CD14-positive monocyte (primary cell): ENCODE measurements at regions not wholly inside any gene's neighbourhood (a gene's known extent, or its start where the extent isn't known, plus 50 kb on each side); places are given as distances from the start of the nearest gene placed in this dataset.

Source experiments
- DNase-seq, 3 donors: peaks; one replicate each; pipeline ENCODE4 v3.0.0-alpha.2; 2011 to 2022
- H2AFZ ChIP-seq: 2 replicates; pipeline ENCODE4 v1.6.0; 2012; ENCODE audit warnings: mild to moderate bottlenecking, low read depth, low read length, inconsistent platforms; ENCODE audit not compliant: insufficient read depth, poor library complexity, severe bottlenecking
- H3K27ac ChIP-seq, 2 donors: 1 replicate in 1 of 2; 2 replicates in 1 of 2; pipeline ENCODE4 v1.5.1; 2012 to 2013; ENCODE audit warnings: low read length in 2 of 2, control low read depth in 1 of 2, inconsistent platforms in 1 of 2, low read depth in 1 of 2, mild to moderate bottlenecking in 1 of 2
- H3K27me3 ChIP-seq, 2 donors: one replicate each; pipeline versions ENCODE4 v1.6.0 to v1.6.1; 2011 to 2013; ENCODE audit warnings: low read length in 2 of 2; ENCODE audit not compliant: control insufficient read depth in 2 of 2, insufficient read depth in 2 of 2
- H3K36me3 ChIP-seq, 2 donors: replicated peaks in 1 of 2; 1 replicate in 1 of 2; 2 replicates in 1 of 2; pipeline versions ENCODE4 v1.5.1 to v1.6.1; 2012 to 2013; ENCODE audit warnings: low read length in 2 of 2, control low read depth in 1 of 2, inconsistent platforms in 1 of 2, mild to moderate bottlenecking in 1 of 2; ENCODE audit not compliant: insufficient read depth in 2 of 2, control insufficient read depth in 1 of 2
- H3K4me1 ChIP-seq, 2 donors: 1 replicate in 1 of 2; 2 replicates in 1 of 2; pipeline versions ENCODE4 v1.5.1 to v1.6.1; 2012 to 2013; ENCODE audit warnings: low read length in 2 of 2, control low read depth in 1 of 2, inconsistent platforms in 1 of 2, mild to moderate bottlenecking in 1 of 2, moderate library complexity in 1 of 2; ENCODE audit not compliant: insufficient read depth in 2 of 2, control insufficient read depth in 1 of 2
- H3K4me2 ChIP-seq: replicated peaks from 2 replicates; pipeline ENCODE3; 2012; ENCODE audit warnings: low read length, moderate library complexity, mild to moderate bottlenecking; ENCODE audit not compliant: poor library complexity, severe bottlenecking; ENCODE audit errors: extremely low read depth
- H3K4me3 ChIP-seq, 3 experiments: fragments of 200-600 bp in 1 of 3; sonication (generic) in 1 of 3; replicated peaks in 1 of 3; 1 replicate in 2 of 3; 2 replicates in 1 of 3; pipeline ENCODE4 v1.5.1; 2011 to 2013; ENCODE audit warnings: low read length in 3 of 3, mild to moderate bottlenecking in 3 of 3, control low read depth in 2 of 3, low read depth in 2 of 3, inconsistent platforms in 1 of 3, moderate library complexity in 1 of 3
- H3K79me2 ChIP-seq: 2 replicates; pipeline ENCODE4 v1.6.0; 2012; ENCODE audit warnings: mild to moderate bottlenecking, control low read depth, inconsistent platforms, low read length, moderate library complexity; ENCODE audit not compliant: insufficient read depth
- H3K9ac ChIP-seq: 2 replicates; pipeline ENCODE4 v1.6.0; 2017; ENCODE audit warnings: low read length, mild to moderate bottlenecking; ENCODE audit not compliant: insufficient read depth, poor library complexity, severe bottlenecking
- H3K9me3 ChIP-seq, 2 donors: replicated peaks in 1 of 2; 1 replicate in 1 of 2; 2 replicates in 1 of 2; pipeline versions ENCODE4 v1.5.1 to v1.6.1; 2012 to 2013; ENCODE audit warnings: low read length in 2 of 2, control low read depth in 1 of 2; ENCODE audit not compliant: control insufficient read depth in 1 of 2, insufficient read depth in 1 of 2
- H4K20me1 ChIP-seq: 2 replicates; pipeline ENCODE4 v1.6.0; 2012; ENCODE audit warnings: mild to moderate bottlenecking, low read length, control low read depth, moderate library complexity; ENCODE audit not compliant: insufficient read depth
- H3K27ac Mint-ChIP-seq, 7 donors: one replicate each; pipeline ENCODE4 v1.8.0; 2020; ENCODE audit warnings: mild to moderate bottlenecking in 7 of 7, mixed read lengths in 7 of 7, moderate library complexity in 6 of 7, inconsistent platforms in 2 of 7
- H3K27me3 Mint-ChIP-seq, 3 donors: one replicate each; pipeline ENCODE4 v1.8.0; 2021 to 2022; ENCODE audit warnings: low read depth in 3 of 3, mild to moderate bottlenecking in 3 of 3, mixed read lengths in 3 of 3, moderate library complexity in 3 of 3, inconsistent platforms in 1 of 3
- H3K36me3 Mint-ChIP-seq, 2 donors: one replicate each; pipeline ENCODE4 v1.8.0; 2020; ENCODE audit warnings: mixed read lengths in 2 of 2, inconsistent platforms in 1 of 2, mild to moderate bottlenecking in 1 of 2
- H3K4me1 Mint-ChIP-seq: one replicate; pipeline ENCODE4 v1.8.0; 2020; ENCODE audit warnings: mild to moderate bottlenecking, mixed read lengths
- H3K4me3 Mint-ChIP-seq, 2 donors: one replicate each; pipeline ENCODE4 v1.8.0; 2020; ENCODE audit warnings: mild to moderate bottlenecking in 2 of 2, mixed read lengths in 2 of 2, moderate library complexity in 1 of 2
- H3K9me3 Mint-ChIP-seq, 7 donors: one replicate each; pipeline ENCODE4 v1.8.0; 2020 to 2022; ENCODE audit warnings: mixed read lengths in 7 of 7, mild to moderate bottlenecking in 6 of 7, moderate library complexity in 6 of 7, inconsistent platforms in 2 of 7
- CTCF ChIP-seq: fragments of 200-600 bp; IDR thresholded peaks from one replicate; pipeline ENCODE4 v1.8.0; 2022; ENCODE audit warnings: antibody characterized with exemption, mild to moderate bottlenecking
- WGBS: methylation state at CpG from one replicate; pipeline ENCODE4 v1.1.5; 2013; ENCODE audit warnings: missing lambda C conversion rate; ENCODE audit not compliant: insufficient coverage; 5-methylcytosine and 5-hydroxymethylcytosine counted together
- intact Hi-C, 2 donors: fragments of 100-400 bp; cut with micrococcal nuclease; formaldehyde crosslinking; loops; one replicate each; pipeline versions ENCODE4 v1.15.0 to v1.15.1; 2023

DNA sequence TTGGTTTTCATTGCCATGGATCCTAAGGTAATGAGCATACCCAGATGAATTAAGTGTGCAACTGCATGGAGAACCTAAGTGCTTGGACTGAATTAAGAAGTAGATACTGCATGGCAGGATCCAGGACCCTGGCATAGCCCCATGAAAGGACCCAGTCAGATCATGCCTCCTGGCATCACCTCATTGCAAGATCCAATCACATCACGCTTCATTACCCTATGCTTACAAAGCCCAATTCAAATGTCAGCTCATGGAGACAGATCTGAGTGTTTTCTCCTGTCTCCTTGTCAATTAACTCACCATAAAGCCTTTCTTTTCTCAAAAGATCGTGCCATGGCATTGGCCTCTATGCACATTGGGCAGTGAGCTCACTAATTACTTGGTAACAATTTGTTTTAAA, 519.8 kb upstream of the ZNF804A start:
- 100% methylated on average over 1 of the region's 2 CpGs for WGBS
- H3K4me1 Mint-ChIP-seq, result no peaks in the 10 kb centered on the region
- H3K9me3 Mint-ChIP-seq, result peaks cover 0 to 2% (median 0%) of the 10 kb centered on the region in 7 donors
- H3K27me3 Mint-ChIP-seq, result no peaks in the 10 kb centered on the region
- Histone ChIP-seq H3K79me2 (no peaks in the 10 kb centered on the region), H3K9ac (no peak overlapping the region), H3K4me1 (no peaks in the 10 kb centered on the region), H3K27me3 (no peaks in the 10 kb centered on the region), H3K27ac (no peak overlapping the region), H3K36me3 (no peaks in the 10 kb centered on the region), H3K4me2 (no peak overlapping the region), H3K4me3 (no peak overlapping the region), H3K9me3 (peaks cover 0 to 7% of the 10 kb centered on the region in 2 donors), H4K20me1 (no peaks in the 10 kb centered on the region), H2AFZ (no peak overlapping the region)
- no peak overlapping the region for H3K4me3 Mint-ChIP-seq
- no peak for TF ChIP-seq CTCF
- intact Hi-C loops, result no loop called here
- DNase-seq, result no peak
- no peak overlapping the region for H3K27ac Mint-ChIP-seq
- no peaks in the 10 kb centered on the region for H3K36me3 Mint-ChIP-seq

- H3K4me1 ChIP-seq, result no peaks in the 10 kb centered on the region
- intact Hi-C loops, result no loop called here
- Mint-ChIP-seq H3K4me3 (no peak overlapping the region), H3K27me3 (peaks cover 0 to 1% (median 0%) of the 10 kb centered on the region in 3 donors), H3K27ac (no peak overlapping the region), H3K9me3 (peaks cover 0 to 7% (median 3%) of the 10 kb centered on the region in 7 donors), H3K36me3 (no peaks in the 10 kb centered on the region), H3K4me1 (no peaks in the 10 kb centered on the region)
- peaks cover 0 to 3% of the 10 kb centered on the region in 2 donors for H3K9me3 ChIP-seq
- H3K27ac ChIP-seq, result no peak overlapping the region
- H4K20me1 ChIP-seq, result no peaks in the 10 kb centered on the region
- no peak overlapping the region for H3K4me3 ChIP-seq
- no peaks in the 10 kb centered on the region for H3K27me3 ChIP-seq
- H3K79me2 ChIP-seq, result no peaks in the 10 kb centered on the region
- no CpG with 5 or more reads among the region's 3 CpGs for WGBS
- H3K4me2 ChIP-seq, result no peak overlapping the region
- TF ChIP-seq CTCF, result no peak
- no peak overlapping the region for H3K9ac ChIP-seq
- DNase-seq, result no peak
- no peaks in the 10 kb centered on the region for H3K36me3 ChIP-seq
- H2AFZ ChIP-seq, result no peak overlapping the region
These were observed 506.9 kb upstream of the ZNF804A start for GRCh38 chr2:184091456-184091855.
